ENCODE measurements at regions not wholly inside any gene's neighbourhood (a gene's known extent, or its start where the extent isn't known, plus 50 kb on each side); places are given as distances from the start of the nearest gene placed in this dataset.
"Not testable (repeated sequence)": the region's sequence is repeated elsewhere in the genome, so short reads cannot be mapped to it uniquely, and the experiment has no call there.

DNA sequence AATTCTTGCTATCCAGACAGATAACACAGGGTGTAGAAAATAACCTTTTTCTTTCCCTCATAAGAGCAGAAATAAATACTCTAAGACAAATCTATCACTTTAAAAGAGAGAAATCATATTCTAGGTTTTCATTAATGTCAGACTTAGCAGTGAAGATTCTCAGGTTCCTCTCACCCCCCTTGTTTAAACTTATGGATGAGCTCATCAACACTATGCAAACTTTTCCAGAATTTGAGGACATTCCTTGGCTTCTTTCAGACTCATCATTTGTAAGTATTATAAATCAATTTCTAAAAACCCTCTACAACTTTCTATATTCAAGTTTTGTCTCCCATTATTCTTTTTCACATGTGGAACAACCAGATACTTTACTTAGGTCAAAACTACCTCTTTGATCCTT is 374.9 kb upstream of the TRPC7 start:
- TF ChIP-seq, protein P1, sequence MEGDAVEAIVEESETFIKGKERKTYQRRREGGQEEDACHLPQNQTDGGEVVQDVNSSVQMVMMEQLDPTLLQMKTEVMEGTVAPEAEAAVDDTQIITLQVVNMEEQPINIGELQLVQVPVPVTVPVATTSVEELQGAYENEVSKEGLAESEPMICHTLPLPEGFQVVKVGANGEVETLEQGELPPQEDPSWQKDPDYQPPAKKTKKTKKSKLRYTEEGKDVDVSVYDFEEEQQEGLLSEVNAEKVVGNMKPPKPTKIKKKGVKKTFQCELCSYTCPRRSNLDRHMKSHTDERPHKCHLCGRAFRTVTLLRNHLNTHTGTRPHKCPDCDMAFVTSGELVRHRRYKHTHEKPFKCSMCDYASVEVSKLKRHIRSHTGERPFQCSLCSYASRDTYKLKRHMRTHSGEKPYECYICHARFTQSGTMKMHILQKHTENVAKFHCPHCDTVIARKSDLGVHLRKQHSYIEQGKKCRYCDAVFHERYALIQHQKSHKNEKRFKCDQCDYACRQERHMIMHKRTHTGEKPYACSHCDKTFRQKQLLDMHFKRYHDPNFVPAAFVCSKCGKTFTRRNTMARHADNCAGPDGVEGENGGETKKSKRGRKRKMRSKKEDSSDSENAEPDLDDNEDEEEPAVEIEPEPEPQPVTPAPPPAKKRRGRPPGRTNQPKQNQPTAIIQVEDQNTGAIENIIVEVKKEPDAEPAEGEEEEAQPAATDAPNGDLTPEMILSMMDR (conservative IDR thresholded peaks at IDR 0.05) = no peak
- H3K27ac ChIP-seq = no peak overlapping the region

DNA sequence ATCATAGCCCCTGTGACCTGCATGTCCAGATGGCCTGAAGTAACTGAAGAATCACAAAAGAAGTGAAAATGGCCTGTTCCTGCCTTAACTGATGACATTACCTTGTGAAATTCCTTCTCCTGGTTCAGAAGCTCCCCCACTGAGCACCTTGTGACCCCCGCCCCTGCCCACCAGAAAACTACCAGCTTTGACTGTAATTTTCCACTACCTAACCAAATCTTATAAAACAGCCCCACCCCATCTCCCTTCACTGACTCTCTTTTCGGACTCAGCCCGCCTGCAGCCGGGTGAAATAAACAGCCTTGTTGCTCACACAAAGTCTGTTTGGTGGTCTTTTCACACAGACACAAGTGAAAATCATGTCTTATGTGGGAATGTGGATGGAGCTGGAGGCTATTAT is 373.9 kb upstream of the TRPC7 start:
- not testable (repeated sequence) for H3K27ac ChIP-seq

DNA sequence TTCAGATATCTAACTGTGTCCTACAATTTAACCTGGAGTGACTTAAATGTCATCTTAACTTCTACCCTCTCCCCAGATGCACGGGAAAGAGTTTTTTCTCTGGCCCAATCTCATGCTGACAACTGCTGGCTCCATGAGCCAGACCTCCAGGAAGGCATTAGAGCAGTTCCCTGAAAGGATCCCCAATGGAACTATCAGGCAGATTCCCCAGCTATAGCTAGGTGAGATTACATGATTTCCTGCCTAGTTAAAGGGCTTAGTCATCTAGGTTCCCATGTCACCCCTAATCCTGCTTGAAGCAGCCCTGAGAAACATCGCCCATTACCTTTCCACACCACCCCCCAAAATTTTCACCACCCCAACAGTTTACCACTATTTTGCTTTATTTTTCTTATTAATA is 373.5 kb upstream of the TRPC7 start:
- TF ChIP-seq, protein P1 (conservative IDR thresholded peaks at IDR 0.05) = no peak
- no peak overlapping the region for H3K27ac ChIP-seq

DNA sequence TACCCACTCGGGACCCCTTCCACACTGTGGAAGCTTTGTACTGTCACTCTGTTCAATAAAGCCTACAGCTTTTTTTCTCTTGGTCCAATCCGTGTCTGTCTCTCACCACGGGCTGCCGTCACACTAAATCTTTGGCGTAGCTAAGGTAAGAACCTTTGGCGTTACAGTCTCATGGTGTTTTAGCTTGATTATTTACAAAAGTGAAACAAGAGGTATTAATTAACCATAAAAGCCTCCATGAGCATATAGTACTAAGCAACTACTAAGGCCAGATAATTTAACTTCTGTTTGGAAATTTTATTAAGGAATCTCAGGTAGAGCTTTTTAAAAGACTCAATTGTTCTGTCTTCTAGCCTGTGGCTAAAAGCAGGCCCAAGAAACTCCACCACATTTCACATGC is 370.7 kb upstream of the TRPC7 start:
- TF ChIP-seq, protein P1 (conservative IDR thresholded peaks at IDR 0.05) = no peak
- H3K27ac ChIP-seq = no peak overlapping the region

DNA sequence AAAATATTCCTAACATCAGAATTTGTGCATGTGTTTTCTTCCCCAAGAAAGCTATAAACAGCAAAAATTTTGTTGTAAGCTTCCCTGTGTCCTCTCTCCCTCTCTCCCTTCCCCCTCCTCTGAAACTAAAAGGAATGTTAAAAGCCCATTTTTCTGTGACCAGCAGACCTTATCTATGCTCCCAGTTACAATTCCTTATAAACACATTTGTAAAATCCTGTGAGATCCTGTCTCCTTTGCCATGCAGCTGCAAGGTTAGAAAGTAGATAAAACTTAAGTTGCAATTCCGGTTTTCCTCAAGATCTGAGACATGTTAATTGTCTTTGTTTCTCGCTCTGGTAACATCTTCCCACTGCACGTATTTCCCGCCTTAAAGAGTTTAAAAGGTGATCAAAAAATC is 370.3 kb upstream of the TRPC7 start:
- H3K27ac ChIP-seq = not testable (repeated sequence)

DNA sequence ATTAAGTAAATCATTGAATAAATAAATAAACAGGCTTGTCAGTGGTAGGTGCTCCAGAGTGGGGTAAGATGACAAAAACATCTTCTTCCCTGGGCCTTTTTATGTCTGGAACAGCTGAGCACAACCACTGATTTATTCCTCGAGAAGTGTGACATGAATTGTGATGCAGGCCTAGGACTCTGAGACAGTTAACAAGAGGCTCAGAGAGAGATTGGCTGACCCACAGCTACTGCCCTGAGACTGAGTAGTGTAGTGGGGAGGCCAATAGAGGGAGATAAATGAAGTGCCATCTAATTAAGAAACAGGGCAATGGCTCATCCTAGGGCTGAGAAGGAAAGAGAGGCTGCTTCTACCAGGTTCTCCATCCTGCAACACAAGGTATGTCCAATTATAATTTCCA is 369.3 kb upstream of the TRPC7 start:
- no peak overlapping the region for H3K27ac ChIP-seq
- TF ChIP-seq, protein P1 (conservative IDR thresholded peaks at IDR 0.05) = no peak

DNA sequence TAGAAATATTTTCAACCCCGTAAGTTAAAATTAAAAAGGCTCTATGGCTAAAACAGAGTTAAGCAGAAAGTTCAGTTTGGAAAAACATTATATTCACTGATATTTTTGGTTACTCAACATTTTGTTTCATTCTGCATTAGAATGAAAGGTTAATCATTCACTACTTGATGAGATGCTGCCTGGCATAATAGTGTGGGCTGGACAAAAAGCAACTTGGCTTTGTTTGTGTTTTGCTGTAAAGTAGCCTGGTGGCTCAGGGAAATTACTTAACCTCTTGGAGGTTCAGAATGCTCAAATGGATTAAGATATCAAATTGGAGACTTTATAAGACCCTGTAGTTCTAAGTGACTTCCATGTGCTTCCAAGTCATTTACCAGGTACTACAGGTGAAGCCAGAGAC is 367.4 kb upstream of the TRPC7 start:
- TF ChIP-seq, protein P1 (conservative IDR thresholded peaks at IDR 0.05) = no peak
- H3K27ac ChIP-seq = no peak overlapping the region

DNA sequence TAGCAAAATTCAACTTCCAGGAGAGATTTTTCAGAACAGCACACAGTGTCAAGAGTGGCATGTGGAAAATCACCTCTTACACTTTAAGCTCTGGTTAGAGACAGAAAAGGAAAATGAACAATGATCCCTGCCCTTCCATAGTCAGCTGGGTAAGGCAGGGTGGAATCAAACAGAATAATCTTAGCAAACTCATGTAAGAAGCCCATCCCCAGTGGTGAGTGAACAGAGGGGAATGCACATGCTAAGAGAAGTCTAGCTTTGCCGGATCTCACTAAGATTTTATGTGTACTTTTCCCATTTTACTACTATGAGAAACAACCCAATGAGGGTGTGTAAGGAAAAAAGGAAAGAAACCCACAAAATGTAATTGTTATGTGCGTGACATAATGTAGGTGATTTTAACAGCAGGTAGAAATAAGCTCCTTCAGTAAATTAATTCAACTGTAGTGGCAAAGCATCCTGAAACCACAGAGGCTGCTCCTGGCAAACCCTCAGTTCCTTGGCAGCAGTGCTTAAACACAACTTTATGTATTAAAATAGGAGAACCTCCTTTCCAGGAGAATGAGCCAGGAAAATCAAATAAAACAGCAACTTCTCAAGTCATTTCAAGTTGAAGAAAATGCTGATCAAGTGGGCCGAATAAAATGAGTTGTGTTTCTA is 366.0 kb upstream of the TRPC7 start:
- H3K27ac ChIP-seq = no peak overlapping the region
- TF ChIP-seq, protein P1 (conservative IDR thresholded peaks at IDR 0.05) = no peak

DNA sequence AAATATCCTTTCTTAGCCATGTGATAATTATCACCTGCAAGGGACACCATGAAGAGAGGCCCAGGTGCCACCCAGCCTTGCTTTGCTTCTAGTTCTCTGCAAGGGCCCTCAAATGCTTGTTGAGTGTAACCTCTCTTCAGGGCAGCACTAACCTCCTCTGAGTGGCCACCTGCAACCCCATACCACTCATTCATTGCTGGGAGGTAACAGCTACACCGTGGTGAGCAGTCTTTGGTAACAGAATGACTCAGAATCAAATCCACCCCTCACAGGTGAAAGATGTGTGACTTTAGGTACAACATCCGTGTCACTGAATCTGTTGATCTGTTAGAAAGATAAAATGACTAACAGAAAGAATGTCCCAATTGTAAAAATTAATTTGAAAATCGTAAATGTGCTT is 365.1 kb upstream of the TRPC7 start:
- H3K27ac ChIP-seq = no peak overlapping the region
- TF ChIP-seq, protein P1 (conservative IDR thresholded peaks at IDR 0.05) = no peak
